ELR (cell line): ENCODE measurements at regions not wholly inside any gene's neighbourhood (a gene's known extent, or its start where the extent isn't known, plus 50 kb on each side); places are given as distances from the start of the nearest gene placed in this dataset.
"Not testable (repeated sequence)": the region's sequence is repeated elsewhere in the genome, so short reads cannot be mapped to it uniquely, and the experiment has no call there.

Source experiments
- DNase-seq: peaks from one replicate; pipeline ENCODE4 v3.0.0-alpha.2; 2015; ENCODE audit warnings: low read depth

DNA sequence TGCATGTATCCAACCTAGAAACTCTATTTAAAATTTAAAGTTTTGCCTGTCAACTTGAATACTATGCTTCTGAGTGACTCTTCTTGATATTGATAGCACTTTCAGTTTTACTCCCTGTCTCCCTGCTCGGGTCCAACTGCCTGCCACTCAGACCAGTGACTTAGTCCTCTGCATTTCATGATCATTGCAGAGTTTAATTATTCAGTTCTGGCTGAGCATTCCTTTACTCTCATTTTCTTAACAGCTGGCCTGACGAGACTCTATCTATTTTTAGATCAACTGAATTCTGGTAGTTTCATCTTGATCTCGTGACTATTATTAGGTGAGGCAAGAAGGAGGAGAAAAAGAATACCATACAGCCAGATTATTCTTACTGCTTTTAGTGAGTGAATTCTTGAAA lies 617.4 kb downstream of the SI start:
- DNase-seq = peak; percentile 61

DNA sequence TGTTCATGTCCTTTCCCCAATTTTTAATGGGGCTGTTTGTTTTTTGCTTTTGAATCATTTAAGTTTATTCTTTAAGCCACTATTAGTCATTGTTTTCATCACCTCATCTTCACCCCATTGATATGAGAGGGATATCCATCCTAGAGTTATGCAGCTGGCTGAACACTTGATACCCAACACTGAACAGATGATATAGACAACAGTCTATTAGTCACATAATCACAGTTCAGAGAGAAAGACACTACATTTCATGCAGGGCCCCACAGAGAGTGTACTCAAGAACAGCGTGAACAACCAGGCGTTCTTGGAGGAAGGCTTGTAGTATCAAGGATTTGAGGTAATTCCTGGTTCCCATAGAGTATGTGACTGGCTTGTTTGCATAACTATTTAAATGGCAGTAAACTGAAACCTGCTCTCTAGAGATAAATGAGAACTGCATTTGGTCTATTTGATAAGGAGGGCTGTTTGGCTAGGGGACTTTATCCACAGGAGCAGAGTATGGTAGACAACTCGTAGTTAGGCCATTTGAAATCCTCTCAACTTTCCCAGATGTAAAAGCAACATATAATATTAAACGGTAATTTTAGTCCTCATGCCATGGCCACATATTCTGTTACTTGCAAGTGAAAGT lies 618.7 kb downstream of the SI start:
- peak; percentile 79 for DNase-seq

GRCh38 chr3:164458986-164459385 lies 619.3 kb downstream of the SI start:
- DNase-seq = peak; percentile 92

GRCh38 chr3:164453714-164454113 lies 624.6 kb downstream of the SI start:
- no peak for DNase-seq

- DNase-seq = peak; percentile 56
Observed at GRCh38 chr3:164452707-164453106, 625.6 kb downstream of the SI start.

DNA sequence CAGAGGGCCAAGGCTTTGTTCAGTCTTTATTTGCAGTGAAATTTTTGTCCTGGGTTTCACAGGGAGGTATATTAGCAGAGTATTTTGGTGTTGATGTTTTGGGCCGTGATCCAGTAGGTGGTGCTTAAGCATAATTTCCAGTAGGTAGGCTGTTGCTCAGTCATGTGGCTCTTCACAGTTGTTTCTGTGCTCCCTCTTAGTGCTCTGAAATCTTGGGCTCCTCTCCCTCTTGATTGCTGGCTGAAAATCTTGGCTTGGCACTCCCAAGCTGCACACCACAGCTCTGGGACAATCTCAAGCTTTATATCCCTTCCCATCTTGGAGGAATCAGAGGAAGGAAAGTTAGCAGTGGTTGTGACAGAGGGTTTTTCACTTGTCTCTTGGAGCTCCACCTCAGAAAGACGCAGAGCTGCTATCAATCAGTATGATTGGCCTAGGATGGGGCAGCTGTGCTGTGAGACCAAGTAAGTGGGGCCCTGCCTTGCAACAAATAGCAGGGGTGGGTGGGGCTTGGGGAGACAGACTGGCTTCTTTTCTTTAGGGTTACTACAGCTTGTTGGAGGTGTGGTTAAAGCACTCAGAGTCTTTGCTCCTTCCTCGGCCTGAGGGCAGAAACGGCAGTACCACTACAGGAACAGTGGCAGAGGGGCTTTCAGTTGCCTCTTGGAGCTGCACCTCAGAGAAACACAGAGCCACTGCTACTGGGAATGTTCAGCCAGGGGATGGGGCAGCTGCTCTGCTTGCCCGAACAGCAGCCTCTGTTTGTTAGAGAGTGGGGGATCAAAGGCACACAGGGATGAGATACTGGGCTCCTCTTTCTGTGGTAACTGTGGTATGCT lies 627.0 kb downstream of the SI start:
- peak; percentile 57 for DNase-seq

- DNase-seq = peak; percentile 63
Observed at GRCh38 chr3:164450276-164450905, 627.9 kb downstream of the SI start.

- no peak for DNase-seq
Observed at GRCh38 chr3:164419220-164419619, 659.1 kb downstream of the SI start.

- no peak for DNase-seq
Observed at GRCh38 chr3:164418414-164418813, 659.9 kb downstream of the SI start.

GRCh38 chr3:164417955-164418354 lies 660.3 kb downstream of the SI start:
- DNase-seq = peak; percentile 27

- peak; percentile 13 for DNase-seq
Observed at GRCh38 chr3:164416491-164417222, 661.6 kb downstream of the SI start.

GRCh38 chr3:164408326-164408725 lies 670.0 kb downstream of the SI start:
- peak; percentile 30 for DNase-seq

DNA sequence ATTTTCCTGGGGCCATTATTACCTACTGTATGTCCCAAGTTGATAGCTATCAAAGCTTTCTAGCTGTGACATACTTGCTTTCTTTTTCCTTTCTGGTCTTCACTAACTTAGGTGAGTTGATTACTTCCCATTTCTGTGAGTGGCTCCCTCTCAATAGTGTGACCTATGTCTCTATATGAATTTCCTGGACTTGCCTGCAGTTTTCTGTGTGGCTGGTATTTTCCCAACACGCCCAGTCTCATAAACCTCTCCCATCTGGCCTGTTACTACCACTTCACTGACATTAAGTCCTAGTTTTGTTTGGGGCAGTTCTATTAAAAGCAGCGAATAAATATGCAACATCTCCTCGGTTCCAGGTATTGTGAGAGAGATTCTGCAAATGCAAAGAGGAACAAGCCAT lies 671.2 kb downstream of the SI start:
- DNase-seq = no peak

- no peak for DNase-seq
Observed at GRCh38 chr3:164406281-164406680, 672.0 kb downstream of the SI start.

- no peak for DNase-seq
Observed at GRCh38 chr3:164401923-164402322, 676.4 kb downstream of the SI start.

GRCh38 chr3:164401440-164401839 lies 676.9 kb downstream of the SI start:
- not testable (repeated sequence) for DNase-seq

DNA sequence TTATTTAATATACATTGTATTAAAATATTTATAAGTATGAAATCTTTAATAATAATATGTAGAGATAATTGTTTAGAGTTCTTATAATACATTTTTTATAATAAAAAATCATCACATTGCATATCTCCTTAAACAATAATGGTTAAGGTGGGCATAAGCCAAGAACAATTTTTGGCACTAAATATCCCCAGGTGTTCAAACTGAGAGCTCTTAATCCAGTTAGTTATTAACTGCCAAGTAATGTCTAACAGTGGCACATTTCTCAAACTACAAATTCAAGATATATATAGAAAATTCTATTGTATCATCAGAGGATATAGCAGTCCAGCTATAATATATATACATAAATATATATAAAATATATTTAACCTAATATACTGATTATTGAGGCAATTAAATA lies 680.8 kb downstream of the SI start:
- no peak for DNase-seq

GRCh38 chr3:164393171-164393570 lies 685.1 kb downstream of the SI start:
- peak; percentile 17 for DNase-seq

DNA sequence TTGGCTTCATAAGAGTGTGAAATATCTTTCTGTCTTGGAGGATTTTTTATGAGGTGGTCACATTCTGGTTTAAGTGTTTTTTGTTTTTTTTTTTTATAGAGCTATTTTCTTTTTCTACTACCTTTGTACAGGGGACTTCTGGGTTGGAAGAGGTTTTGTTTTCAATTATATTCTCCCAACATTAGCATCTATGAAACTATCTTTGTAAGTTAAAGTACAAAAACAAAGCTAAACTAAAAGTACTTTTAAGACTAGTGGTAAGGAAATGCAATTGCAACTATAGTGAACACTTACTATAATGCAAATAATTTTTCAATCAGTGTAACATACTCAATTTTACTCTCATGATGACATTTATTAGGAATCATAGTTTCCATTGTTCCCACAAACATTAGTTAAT lies 688.2 kb downstream of the SI start:
- no peak for DNase-seq

DNA sequence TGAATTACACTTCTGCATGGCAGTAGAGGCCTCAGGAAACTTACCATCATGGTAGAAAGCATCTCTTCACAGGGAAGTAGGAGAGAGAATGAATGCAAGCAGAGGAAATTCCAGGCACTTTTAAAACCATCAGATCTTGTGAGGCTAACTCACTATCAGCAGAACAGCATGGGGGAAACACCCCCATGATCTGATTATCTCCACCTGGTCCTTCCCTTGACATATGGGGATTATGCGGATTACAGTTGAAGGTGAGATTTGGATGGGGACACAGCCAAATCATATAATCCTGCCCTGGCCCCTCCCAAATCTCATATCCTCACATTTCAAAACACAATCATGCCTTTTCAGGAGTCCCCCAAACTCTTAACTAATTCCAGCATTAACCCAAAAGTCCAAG lies 691.1 kb downstream of the SI start:
- DNase-seq = no peak

GRCh38 chr3:164380156-164380555 lies 698.1 kb downstream of the SI start:
- DNase-seq = no peak

- peak; percentile 29 for DNase-seq
Observed at GRCh38 chr3:164377466-164377865, 700.8 kb downstream of the SI start.
